ENCODE measurements at regions not wholly inside any gene's neighbourhood (a gene's known extent, or its start where the extent isn't known, plus 50 kb on each side); places are given as distances from the start of the nearest gene placed in this dataset.

DNA sequence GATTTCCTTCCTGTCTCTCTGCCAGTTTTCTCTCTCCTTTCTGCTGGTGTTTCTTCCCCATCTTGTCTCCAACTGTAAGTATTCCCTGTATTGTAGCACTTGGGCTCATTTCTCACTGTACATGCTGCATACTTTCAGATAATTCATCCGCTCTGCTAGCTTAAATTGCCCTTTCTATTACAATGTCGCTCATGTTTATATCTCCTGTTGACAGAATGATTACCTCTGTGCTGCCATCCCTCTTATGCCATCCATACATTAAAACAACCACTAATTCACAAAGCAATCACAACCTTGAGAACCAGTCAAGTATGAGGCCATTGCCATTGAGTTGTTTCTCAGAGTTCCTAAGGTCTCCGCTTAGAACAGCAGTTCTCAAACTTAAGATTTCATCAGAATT, 107.5 kb upstream of the SOX2 start:
- no peak overlapping the region for H4K8ac ChIP-seq (ENCODE audit: extremely low read depth, insufficient read depth, low read length)
- H3K4me3 ChIP-seq (ENCODE audit: extremely low read depth in 1 of 4, insufficient read depth in 2 of 4, low read depth in 3 of 4, low read length in 4 of 4), result no peak overlapping the region
- no peaks in the 10 kb centered on the region for H3K23me2 ChIP-seq (ENCODE audit: low read depth, low read length)
- no peak overlapping the region for H4K5ac ChIP-seq (ENCODE audit: insufficient read length, low read depth, low read length)
- no peak overlapping the region for H2BK15ac ChIP-seq (ENCODE audit: low read length)
- no peak overlapping the region for H2BK5ac ChIP-seq (ENCODE audit: low read depth, low read length)
- FAIRE-seq, result no peak
- POLR2A ChIA-PET (ENCODE audit: partially characterized antibody), result no interaction called here
- no peak overlapping the region for H3K4me2 ChIP-seq (ENCODE audit: insufficient read depth in 1 of 2, low read depth in 2 of 2, low read length in 2 of 2)
- H2AK5ac ChIP-seq (ENCODE audit: low read depth, low read length), result no peak overlapping the region
- H3K27me3 ChIP-seq (replicated peaks in 1 of 4; ENCODE audit: control insufficient read depth in 3 of 4, extremely low read depth in 1 of 4, insufficient read depth in 3 of 4, low read length in 3 of 4), result no peaks in the 10 kb centered on the region
- H3K9me3 ChIP-seq (ENCODE audit: insufficient read depth in 2 of 2, low read depth in 1 of 2, low read length in 1 of 2), result no peaks in the 10 kb centered on the region
- H4K20me1 ChIP-seq (replicated peaks in 1 of 2; ENCODE audit: control insufficient read depth in 1 of 2, insufficient read depth in 2 of 2, low read length in 2 of 2), result no peaks in the 10 kb centered on the region
- 91% methylated on average over 3 of the region's 3 CpGs; no CpG with 5 or more reads in 1 of the 2 experiments for WGBS, 2 experiments (ENCODE audit: extremely low coverage in 1 of 2, insufficient coverage in 1 of 2, insufficient read length in 1 of 2, insufficient replicate concordance in 2 of 2, low coverage in 1 of 2, low lambda C conversion rate in 2 of 2, missing lambda C conversion rate in 1 of 2)
- no peaks in the 10 kb centered on the region for H3K4me1 ChIP-seq (replicated peaks in 1 of 4; ENCODE audit: control insufficient read depth in 3 of 4, insufficient read depth in 4 of 4, low read length in 3 of 4)
- H3K27ac ChIP-seq (ENCODE audit: low read depth, low read length), result no peak overlapping the region
- H2AFZ ChIP-seq (ENCODE audit: low read length), result no peak overlapping the region
- no peak overlapping the region for H3K23ac ChIP-seq (ENCODE audit: insufficient read length)
- H3K9ac ChIP-seq (replicated peaks in 1 of 4; ENCODE audit: extremely low read depth in 1 of 4, low read depth in 3 of 4, low read length in 3 of 4), result no peak overlapping the region
- H3K14ac ChIP-seq (ENCODE audit: insufficient read length), result no peak overlapping the region
- no peak overlapping the region for H3K18ac ChIP-seq (ENCODE audit: extremely low read depth, low read length)
- DNase-seq (ENCODE audit: low read depth in 1 of 2, low spot score in 2 of 2), result no peak
- no peaks in the 10 kb centered on the region for H3K79me1 ChIP-seq (ENCODE audit: low read depth, low read length)
- H2BK12ac ChIP-seq (ENCODE audit: low read depth, low read length), result no peak overlapping the region
- H2BK120ac ChIP-seq (replicated peaks; ENCODE audit: low read depth, low read length), result no peak overlapping the region
- no peak overlapping the region for H4K91ac ChIP-seq (replicated peaks; ENCODE audit: insufficient read length, low read length)
- no peaks in the 10 kb centered on the region for H3K36me3 ChIP-seq (ENCODE audit: control insufficient read depth in 2 of 4, insufficient read depth in 4 of 4, low read length in 3 of 4)
- H3K79me2 ChIP-seq (ENCODE audit: control insufficient read depth in 1 of 2, insufficient read depth in 2 of 2, low read length in 2 of 2), result no peaks in the 10 kb centered on the region
- CTCF ChIA-PET (ENCODE audit: partially characterized antibody), result no interaction called here
- H2BK20ac ChIP-seq (ENCODE audit: low read length), result no peak overlapping the region
- no peak overlapping the region for H3K4ac ChIP-seq (replicated peaks; ENCODE audit: insufficient read length, low read depth, low read length)
- H3K56ac ChIP-seq (replicated peaks; ENCODE audit: insufficient read length, low read depth, low read length), result no peak overlapping the region
- TF ChIP-seq EP300 (IDR thresholded peaks at IDR 0.05; ENCODE audit: borderline replicate concordance in 1 of 2, low read depth in 2 of 2, low read length in 2 of 2) (no peak), TAF1 (IDR thresholded peaks at IDR 0.05; ENCODE audit: low read depth, low read length) (no peak)
